Fibroblast of lung (primary cell): ENCODE measurements at regions not wholly inside any gene's neighbourhood (a gene's known extent, or its start where the extent isn't known, plus 50 kb on each side); places are given as distances from the start of the nearest gene placed in this dataset.

Source experiments
- DNase-seq, 2 donors: peaks; one replicate each; pipeline versions ENCODE4 v3.0.0 to v3.0.0-alpha.2; 2010; ENCODE audit warnings: low read depth in 2 of 2
- H2AFZ ChIP-seq: 2 replicates; pipeline ENCODE4 v1.5.1; 2012; ENCODE audit warnings: low read length, control low read depth, inconsistent platforms
- H3K27ac ChIP-seq: 2 replicates; pipeline ENCODE4 v1.5.1; 2011; ENCODE audit warnings: low read length, control low read depth; ENCODE audit not compliant: insufficient read depth
- H3K27me3 ChIP-seq: 2 replicates; pipeline ENCODE4 v1.5.1; 2011; ENCODE audit warnings: mild to moderate bottlenecking, low read length; ENCODE audit not compliant: control insufficient read depth, insufficient read depth
- H3K36me3 ChIP-seq: 2 replicates; pipeline ENCODE4 v1.5.1; 2011; ENCODE audit warnings: low read length; ENCODE audit not compliant: control insufficient read depth, insufficient read depth
- H3K4me1 ChIP-seq: 2 replicates; pipeline ENCODE4 v1.5.1; 2011; ENCODE audit warnings: low read length; ENCODE audit not compliant: control insufficient read depth, insufficient read depth; ENCODE audit errors: extremely low read depth
- H3K4me2 ChIP-seq: 2 replicates; pipeline ENCODE4 v1.5.1; 2011; ENCODE audit warnings: low read length, control low read depth; ENCODE audit not compliant: insufficient read depth; ENCODE audit errors: extremely low read depth
- H3K4me3 ChIP-seq, 4 experiments: fragments of 200-600 bp in 1 of 4; sonication (generic) in 1 of 4; replicated peaks in 1 of 4; 2 replicates each; pipeline ENCODE4 v1.5.1; 2011 to 2016; ENCODE audit warnings: low read length in 4 of 4, low read depth in 3 of 4, mild to moderate bottlenecking in 3 of 4, control low read depth in 2 of 4, inconsistent platforms in 1 of 4, mixed read lengths in 1 of 4; ENCODE audit not compliant: insufficient read depth in 1 of 4; ENCODE audit errors: control extremely low read depth in 1 of 4
- H3K79me2 ChIP-seq: 2 replicates; pipeline ENCODE4 v1.5.1; 2012; ENCODE audit warnings: mild to moderate bottlenecking, low read length, inconsistent platforms; ENCODE audit not compliant: control insufficient read depth, insufficient read depth
- H3K9ac ChIP-seq: 2 replicates; pipeline ENCODE4 v1.5.1; 2011; ENCODE audit warnings: mild to moderate bottlenecking, low read length, control low read depth; ENCODE audit not compliant: insufficient read depth
- H3K9me3 ChIP-seq: 2 replicates; pipeline ENCODE4 v1.5.1; 2012; ENCODE audit warnings: low read depth, low read length; ENCODE audit not compliant: control insufficient read depth, insufficient read depth
- H4K20me1 ChIP-seq: 2 replicates; pipeline ENCODE4 v1.5.1; 2011; ENCODE audit warnings: low read length; ENCODE audit not compliant: control insufficient read depth, insufficient read depth; ENCODE audit errors: extremely low read depth
- EZH2 ChIP-seq: IDR thresholded peaks from 2 replicates; pipeline ENCODE4 v1.5.1; 2012; ENCODE audit warnings: low read length, control low read depth, mild to moderate bottlenecking; ENCODE audit errors: missing control alignments
- TF ChIP-seq, protein P1 (sequence below), 2 donors: IDR thresholded peaks in 1 of 2; conservative IDR thresholded peaks in 1 of 2; 1 replicate in 1 of 2; 2 replicates in 1 of 2; pipeline ENCODE4 v1.5.1; 2011 to 2012; ENCODE audit warnings: low read length in 2 of 2, control low read depth in 1 of 2, inconsistent platforms in 1 of 2, low read depth in 1 of 2, mild to moderate bottlenecking in 1 of 2

DNA sequence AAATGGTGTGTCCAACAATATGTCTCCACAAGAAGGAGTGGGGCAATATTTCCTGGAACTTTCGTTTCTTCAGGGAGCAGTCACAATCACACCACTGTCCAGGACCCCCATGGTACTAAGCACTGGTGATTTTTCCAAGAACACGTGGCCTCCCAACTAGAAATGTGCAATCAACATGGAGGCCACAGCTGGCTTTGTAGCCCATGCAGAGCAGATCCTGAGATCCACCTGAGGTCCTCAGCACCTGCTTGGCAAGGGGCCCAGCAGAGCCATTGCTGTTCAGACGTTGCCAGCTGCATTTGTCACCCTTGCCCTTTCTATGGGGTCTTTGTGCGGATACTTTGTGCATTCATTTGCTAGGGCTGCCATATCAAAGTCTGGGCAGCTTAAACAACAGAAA is 334.5 kb upstream of the IRX4 start:
- Histone ChIP-seq H3K4me1 (no peaks in the 10 kb centered on the region), H3K4me3 (no peak overlapping the region), H3K79me2 (no peaks in the 10 kb centered on the region), H2AFZ (no peak overlapping the region), H3K36me3 (no peaks in the 10 kb centered on the region), H3K9ac (no peak overlapping the region), H3K9me3 (no peaks in the 10 kb centered on the region), H3K27me3 (no peaks in the 10 kb centered on the region), H4K20me1 (no peaks in the 10 kb centered on the region), H3K27ac (no peak overlapping the region), H3K4me2 (no peak overlapping the region)
- DNase-seq, result no peak
- no peak for TF ChIP-seq EZH2
- TF ChIP-seq, protein P1, sequence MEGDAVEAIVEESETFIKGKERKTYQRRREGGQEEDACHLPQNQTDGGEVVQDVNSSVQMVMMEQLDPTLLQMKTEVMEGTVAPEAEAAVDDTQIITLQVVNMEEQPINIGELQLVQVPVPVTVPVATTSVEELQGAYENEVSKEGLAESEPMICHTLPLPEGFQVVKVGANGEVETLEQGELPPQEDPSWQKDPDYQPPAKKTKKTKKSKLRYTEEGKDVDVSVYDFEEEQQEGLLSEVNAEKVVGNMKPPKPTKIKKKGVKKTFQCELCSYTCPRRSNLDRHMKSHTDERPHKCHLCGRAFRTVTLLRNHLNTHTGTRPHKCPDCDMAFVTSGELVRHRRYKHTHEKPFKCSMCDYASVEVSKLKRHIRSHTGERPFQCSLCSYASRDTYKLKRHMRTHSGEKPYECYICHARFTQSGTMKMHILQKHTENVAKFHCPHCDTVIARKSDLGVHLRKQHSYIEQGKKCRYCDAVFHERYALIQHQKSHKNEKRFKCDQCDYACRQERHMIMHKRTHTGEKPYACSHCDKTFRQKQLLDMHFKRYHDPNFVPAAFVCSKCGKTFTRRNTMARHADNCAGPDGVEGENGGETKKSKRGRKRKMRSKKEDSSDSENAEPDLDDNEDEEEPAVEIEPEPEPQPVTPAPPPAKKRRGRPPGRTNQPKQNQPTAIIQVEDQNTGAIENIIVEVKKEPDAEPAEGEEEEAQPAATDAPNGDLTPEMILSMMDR (conservative IDR thresholded peaks at IDR 0.05 in 1 of 2, IDR thresholded peaks at IDR 0.05 in 1 of 2; ENCODE audit: low read depth in 1 of 2, low read length in 2 of 2), result no peak

DNA sequence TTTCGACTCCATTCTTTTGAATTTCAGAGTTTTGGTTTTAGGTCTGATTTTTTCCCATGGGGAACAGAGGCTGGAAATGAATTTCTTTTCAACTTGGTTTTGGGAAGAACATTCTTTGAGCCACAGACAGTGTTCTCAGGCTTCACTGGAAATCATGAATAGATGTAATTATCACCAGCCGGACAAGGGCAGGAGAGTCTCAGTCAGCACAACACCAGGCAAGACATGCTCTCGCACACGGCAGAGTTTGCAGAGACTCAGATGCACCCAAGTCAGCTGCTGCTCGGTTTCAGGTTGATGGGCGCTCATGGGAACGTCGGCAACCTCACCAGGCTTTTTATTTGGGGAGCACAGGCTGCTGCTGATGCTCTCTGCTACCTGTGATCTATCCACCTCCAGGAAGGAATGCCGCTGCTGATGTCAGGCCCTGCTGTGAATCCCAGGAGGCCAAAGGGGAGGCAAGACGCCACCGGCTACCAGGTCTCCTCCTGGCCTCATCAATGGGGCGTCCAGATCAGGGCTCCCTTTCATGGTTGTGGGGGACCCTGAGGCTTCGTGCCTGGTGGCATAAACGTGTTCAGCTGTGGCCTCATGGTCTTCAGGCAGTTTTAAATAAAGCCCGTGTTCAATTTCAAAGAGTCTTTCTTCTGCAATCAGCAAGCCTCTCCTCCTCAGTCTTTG is 332.3 kb upstream of the IRX4 start:
- Histone ChIP-seq H3K9ac (no peak overlapping the region), H3K79me2 (no peaks in the 10 kb centered on the region), H2AFZ (no peak overlapping the region), H3K36me3 (no peaks in the 10 kb centered on the region), H3K27me3 (no peaks in the 10 kb centered on the region), H3K4me3 (no peak overlapping the region), H4K20me1 (no peaks in the 10 kb centered on the region), H3K4me2 (no peak overlapping the region), H3K9me3 (no peaks in the 10 kb centered on the region), H3K4me1 (no peaks in the 10 kb centered on the region), H3K27ac (no peak overlapping the region)
- TF ChIP-seq EZH2, result no peak
- TF ChIP-seq, protein P1 (conservative IDR thresholded peaks at IDR 0.05 in 1 of 2, IDR thresholded peaks at IDR 0.05 in 1 of 2; ENCODE audit: low read depth in 1 of 2, low read length in 2 of 2), result no peak
- no peak for DNase-seq

DNA sequence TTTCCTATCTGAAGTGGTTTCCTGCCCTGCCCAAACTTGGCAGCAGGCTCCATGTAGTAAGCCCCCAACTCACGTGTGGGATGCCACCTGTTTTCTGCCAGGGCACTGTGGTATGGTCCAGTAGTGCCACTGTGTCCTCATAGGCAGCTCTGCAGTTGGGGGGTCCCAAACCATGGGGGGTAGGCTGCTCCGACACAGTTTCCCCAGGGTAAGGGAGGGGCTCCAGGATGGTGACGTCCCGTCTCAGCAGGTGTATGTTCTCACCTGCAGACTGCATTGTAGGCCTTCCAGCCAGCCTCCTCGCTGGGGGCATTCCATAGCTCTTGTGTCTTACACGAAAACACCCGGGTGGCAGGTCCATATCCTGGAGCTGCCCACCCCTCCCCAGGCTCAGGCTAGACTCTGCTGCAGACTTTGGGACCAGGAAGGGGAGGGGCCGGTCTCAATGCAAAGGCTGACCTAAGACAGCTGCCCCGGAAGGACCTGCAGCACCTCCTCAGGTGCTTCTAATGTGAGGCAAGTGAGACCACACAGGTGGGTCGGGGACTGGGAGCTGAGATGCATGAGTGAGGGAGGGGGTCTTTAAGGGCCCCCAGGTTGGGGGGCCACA is 330.5 kb upstream of the IRX4 start:
- no peak overlapping the region for H3K4me2 ChIP-seq
- no peaks in the 10 kb centered on the region for H3K9me3 ChIP-seq
- H3K4me1 ChIP-seq, result no peaks in the 10 kb centered on the region
- TF ChIP-seq, protein P1 (conservative IDR thresholded peaks at IDR 0.05 in 1 of 2, IDR thresholded peaks at IDR 0.05 in 1 of 2; ENCODE audit: low read depth in 1 of 2, low read length in 2 of 2), result no peak
- TF ChIP-seq EZH2, result no peak
- H4K20me1 ChIP-seq, result no peaks in the 10 kb centered on the region
- H3K79me2 ChIP-seq, result no peaks in the 10 kb centered on the region
- DNase-seq, result no peak
- H3K4me3 ChIP-seq, result no peak overlapping the region
- no peak overlapping the region for H3K9ac ChIP-seq
- H3K36me3 ChIP-seq, result no peaks in the 10 kb centered on the region
- no peaks in the 10 kb centered on the region for H3K27me3 ChIP-seq
- H2AFZ ChIP-seq, result no peak overlapping the region
- no peak overlapping the region for H3K27ac ChIP-seq
